ENCODE measurements at regions not wholly inside any gene's neighbourhood (a gene's known extent, or its start where the extent isn't known, plus 50 kb on each side); places are given as distances from the start of the nearest gene placed in this dataset.

DNA sequence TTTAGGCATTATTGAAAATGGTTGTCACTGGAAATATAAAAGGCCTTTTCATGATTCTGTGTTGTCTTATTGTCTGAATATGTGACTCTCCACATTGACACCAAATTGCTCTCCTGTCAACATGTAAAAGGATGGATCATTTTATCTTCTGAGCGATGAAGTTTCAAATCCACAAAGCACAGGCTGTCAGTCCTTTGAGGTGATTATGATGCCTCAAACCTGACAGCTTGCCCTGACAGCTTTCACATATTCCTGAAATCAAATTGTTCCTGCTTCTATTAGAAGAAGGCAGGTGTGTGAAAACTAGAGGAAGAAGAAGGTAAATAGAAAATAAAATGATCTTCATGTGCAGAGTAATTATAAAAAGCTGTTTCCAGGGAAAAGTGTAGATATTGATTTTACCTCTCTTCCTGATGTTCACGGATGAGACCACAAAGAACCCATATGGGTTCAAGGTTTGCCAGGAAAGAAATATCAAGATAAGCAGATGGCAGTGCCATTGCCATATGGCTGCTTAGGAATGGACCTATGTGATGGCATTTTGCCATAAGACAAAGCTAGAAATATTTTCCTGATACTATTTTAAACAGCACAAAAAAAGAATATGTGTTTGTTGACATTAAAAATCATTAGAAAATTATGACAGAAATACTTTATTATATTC, 1006.3 kb upstream of the AGA start:
- DNase-seq = no peak

DNA sequence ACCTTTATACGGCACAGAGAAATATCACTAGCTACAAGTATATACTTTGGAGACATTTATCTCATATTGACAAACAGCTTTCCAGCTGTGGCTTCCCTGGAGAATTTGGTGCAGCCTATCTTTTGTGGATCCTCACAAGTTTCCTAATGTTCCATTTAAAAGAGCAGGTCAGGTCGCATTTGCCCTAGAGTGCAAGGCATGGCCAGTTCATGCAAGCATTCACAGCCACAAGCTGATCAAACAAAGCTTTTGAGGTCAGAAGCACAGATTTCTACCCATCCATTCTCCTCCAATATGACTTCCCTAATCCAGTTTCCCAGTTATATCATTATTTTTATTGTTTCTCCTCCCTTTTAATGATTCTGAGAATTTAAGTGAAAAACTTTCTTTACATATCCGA, 1008.4 kb upstream of the AGA start:
- DNase-seq = no peak

DNA sequence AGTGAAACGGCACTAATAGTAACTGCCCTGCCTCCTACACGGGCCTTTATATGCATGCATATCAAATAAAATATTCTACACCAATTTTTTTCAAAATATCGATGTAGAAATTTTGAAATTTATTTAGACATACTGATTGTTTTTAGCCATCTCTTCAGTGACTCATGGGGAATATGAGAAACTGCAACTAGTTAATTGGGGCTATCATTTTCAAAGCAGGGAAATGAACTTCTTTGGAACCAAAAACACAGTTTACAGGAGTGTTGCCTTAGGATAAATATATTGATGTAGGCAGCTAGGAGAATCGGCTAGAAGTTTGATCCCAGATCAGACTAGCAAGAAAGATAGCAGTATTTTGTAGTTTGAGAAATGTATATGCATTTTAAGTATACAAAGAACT, 1010.8 kb upstream of the AGA start:
- no peak for DNase-seq

DNA sequence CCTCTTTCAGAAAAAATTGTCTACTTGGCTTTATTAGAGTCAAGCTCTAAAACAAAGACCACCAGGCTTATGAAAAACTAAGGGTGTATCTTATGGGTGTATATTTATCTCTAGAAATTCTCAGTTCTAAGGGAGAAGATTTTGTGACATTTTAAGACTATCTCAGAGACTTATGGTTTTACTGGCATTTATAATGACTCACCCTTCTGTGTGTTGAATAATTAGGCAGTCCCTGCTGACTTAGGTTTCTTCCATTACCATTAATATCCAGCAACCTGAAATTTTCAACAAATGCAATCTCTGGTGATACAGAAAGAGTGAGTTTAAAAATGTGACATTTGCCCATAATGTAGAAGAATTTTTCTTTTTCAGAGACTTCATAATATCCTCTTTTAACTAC, 1015.0 kb upstream of the AGA start:
- DNase-seq = no peak

DNA sequence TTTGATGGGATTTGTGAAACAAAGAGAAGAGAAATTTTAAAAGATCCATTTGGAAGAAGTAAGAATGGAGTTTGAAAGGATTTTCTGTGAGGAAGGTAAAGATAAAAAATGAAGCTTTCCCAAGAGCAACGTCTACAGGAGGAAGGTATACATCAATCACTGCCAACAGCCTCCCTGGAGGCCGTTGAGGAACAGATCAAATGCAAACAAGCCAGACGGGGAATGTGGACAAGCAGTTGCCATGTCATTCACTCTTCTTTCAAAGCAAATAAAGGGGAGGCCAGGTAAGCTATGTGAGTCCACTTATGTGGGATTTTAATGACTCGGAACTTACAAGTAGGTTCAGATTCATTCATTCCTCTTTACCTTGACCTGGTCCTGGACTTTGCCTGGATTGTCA, 1020.5 kb upstream of the AGA start:
- DNase-seq = no peak

DNA sequence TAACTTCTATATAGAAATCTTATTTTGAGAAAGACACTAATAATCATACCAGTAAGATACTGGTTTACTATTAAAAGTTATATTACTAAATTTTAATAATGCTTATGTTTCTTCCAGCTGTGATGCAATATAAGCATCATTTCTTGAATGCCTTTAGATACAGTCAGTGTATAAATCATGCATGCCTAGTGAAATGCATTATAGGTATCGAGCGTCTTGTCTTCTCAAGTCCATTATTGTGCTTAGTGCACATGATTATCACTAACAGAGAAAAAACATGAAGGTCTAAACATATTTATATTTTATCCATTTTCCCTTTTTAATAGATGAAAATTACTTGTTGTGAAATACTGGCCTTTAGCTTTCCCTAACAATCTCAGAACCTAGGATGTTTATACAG, 1021.5 kb upstream of the AGA start:
- DNase-seq = no peak

DNA sequence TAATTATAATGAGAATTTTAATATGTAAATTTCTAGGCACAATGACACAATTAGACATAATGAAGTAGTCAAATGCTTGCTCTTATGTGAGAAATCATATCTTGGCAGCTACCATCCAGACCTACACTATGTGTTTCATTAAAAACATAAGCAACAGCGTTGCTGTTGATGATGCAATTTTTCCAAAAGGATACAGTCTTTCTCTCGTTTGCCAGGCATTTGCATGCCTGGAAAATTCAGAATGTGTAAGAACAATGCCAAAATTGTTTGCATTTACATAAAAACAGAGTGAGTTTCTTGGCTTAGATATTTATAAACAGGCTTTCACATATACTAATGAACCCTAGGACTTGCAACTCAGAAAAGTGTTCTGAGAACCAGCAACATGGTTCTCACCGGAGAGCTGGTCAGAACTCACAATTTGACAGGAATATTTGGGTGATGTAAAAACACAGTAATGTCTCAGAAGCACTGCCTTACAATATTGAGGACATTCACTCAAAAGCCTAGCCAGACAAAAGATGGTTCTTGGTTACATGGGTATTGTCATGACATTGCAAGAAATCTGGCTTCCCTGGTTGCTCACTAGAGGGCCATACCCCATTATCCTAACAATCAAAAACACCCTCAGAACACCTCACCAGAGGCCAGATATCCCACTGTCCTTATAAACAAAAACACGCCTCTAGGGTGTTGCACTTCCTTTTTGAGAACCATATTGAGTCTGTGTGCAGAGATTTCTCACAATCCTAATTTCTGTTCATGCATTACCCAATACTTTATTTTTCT, 1029.0 kb upstream of the AGA start:
- no peak for DNase-seq

DNA sequence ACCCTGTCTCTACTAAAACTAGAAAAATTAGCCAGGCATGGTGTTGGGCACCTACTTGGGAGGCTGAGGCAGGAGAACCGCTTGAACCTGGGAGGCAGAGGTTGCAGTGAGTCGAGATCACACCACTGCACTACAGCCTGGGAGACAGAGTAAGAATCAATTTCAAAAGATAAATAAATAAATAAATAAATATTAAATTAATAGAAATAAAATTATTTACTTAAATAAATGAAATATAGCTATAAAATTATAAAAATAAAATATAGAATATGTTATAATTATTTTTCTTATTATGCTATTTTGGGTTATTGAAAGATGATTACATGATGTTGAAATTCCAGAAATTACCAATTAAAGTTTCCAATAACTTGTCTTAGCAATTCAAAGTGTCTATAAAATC, 1029.8 kb upstream of the AGA start:
- DNase-seq = no peak

DNA sequence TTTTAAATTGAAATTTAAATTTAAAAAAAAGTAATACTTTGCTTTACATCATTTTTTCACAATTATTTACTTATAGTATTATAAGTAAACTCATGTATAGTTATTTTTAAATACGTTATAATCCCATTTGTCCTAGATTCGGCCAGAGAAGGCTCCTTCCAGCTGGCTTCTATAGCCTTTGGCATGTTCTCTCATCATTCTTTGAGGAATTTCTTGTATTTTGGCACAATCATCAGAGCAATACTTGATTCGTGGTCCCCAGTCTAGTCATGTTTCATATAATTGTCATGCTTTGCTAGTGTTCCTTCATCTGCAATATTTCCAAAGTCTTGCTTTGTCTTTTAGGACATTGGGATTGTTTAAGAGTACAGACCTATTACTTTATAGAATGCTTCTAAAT, 1037.9 kb upstream of the AGA start:
- DNase-seq = no peak

DNA sequence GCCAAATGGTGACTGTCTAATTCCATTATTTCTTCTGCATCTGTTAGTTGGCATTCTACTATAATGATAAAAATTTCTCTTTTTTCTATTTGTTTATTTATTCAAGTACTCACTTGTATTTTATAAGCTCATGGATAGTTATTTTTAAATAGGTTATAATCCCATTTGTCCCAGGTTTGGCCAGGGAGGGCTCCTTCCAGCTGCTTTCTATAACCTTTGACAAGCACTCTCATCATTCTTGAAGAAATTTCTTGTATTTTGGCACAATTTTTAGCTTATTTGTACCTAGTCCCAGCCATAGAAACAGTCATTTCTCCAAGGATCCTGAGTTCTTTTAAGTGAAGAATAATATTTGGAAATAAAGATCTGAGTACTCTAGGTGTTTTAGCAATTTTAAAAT, 1038.6 kb upstream of the AGA start:
- DNase-seq = no peak

DNA sequence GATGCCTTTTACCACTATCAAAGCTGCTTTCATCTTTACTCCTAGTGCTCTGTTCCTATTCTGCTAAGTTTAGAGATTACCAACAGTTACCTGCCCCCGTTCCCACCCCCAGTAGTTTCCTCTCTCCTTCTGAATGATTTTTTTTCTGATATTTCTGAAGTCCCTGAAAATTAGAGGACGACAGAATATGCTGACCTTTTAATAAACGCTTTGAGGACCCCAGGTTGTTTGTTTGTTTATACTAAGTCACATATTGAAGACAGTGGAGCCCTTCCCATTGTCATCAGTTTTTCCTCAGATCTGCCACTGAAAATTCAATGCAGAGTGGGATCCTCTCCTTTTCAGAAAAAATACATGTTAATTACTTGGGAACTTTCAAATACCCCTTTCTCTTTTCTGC, 1039.3 kb upstream of the AGA start:
- no peak for DNase-seq

DNA sequence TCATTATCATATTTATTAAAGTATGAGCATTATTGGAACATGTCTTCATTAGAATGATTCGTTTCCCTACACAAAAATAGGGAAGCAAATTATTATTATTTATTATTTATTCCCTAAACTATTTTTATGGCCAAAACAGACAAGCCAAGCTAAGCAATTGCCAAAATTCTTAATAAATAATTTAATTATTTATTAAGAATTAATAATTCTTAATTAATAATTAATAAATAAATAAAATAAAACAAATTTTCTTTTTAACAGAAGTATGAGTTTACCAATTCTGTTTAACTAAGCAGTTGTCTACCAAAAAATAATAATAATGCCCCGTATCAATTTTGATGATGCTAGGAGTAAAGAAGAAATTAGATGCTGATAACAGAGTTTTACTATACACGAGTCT, 1080.8 kb upstream of the AGA start:
- no peak for DNase-seq

DNA sequence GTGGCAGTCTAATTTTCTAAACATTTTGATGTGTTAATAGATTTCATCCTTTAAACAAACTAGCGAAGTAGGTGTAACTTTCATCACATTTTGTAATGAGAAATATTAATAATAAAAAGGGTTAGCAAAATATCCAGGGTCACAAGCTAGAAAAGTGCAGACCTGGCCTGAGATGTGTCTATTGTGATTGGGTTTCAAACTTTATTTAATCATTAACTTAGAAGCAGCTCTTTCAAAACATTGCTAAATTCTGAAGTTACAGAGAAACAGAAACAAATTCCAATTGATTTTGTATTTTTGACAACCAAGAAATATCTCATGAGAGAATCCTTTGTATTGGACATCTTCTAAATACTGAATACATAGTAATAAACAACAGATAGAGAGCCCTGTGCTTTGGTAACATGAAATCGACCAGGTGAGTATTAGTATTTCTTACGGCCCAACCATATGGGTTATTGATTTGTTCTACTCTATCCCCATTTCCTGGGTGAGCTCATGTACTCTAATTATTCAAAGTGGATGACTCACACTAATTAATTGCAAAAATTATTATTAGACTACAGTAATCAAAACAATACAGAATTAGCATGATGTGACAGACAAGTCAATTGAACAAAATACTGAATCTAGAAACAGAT, 1093.8 kb upstream of the AGA start:
- DNase-seq = no peak

DNA sequence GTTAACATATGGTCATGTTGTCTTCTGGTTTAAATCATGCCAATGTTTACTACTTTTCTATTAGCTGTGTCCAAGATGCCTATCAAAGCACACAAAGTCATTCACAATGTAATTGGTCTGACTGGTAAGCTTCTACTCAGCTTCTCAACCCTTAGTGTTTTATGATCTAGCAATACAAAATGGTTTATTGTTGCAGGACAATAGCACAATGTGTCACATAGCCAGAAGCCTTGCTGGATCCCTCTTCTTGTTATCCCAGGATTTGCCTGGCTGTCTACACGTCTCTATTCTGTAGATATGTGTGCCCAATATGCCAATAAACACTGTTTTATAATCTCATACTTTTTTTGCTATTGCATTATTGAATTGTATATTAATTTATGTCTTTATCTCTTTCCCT, 1111.0 kb upstream of the AGA start:
- no peak for DNase-seq

DNA sequence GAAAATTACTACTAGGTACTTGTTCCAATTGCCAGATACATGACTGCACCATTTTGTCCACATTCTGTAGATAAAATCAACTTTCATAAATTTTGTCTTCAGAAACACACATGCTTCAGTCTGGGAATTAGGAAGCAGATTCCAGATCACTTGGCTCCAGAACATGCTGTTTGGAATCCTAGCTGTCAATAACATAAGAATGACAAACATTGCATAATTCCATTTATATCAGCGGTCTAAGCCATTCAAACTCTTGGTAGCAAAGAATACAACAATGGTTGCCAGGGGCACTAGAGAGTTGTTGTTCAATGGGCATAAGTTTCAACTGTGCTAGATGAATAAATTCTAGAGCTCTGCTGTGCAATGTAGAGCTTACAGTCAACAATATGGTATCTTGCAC, 1112.1 kb upstream of the AGA start:
- no peak for DNase-seq

DNA sequence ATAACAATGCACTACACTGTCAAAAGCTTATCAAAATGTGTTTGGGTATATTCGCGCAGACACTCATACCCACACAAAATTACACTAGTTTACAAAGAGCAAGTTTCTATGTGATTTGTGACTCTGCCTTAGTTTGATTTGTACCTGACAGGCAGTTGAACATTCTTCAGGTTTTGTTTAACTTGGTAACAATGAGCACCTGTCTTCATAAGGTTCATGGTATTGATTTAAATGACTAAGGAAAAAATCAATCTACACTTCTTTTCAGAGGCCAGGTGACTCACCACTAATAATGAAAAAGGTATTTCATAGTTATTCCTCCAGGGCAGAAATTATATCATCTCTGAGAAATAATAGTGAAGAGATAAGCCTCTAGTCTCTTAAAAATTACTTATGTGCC, 1114.6 kb upstream of the AGA start:
- no peak for DNase-seq

DNA sequence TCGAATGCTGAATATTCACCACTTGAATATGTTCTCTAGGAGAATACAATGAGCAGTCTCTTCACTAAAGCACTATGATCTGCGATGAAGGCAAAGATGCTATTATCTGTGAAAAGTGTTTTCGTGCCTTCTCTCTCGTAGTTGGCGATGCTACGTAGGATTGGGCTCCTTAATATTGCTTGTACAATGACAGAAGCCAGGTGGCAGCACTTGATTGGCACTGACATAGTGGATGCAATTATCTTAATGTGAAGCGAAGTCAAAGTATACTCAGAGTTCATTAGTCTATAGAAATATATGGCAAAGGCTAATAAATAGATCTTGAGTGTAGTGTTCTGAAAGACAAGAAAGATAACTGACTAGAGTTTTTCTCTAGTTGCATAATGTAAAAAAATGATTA, 1135.7 kb upstream of the AGA start:
- DNase-seq = no peak

DNA sequence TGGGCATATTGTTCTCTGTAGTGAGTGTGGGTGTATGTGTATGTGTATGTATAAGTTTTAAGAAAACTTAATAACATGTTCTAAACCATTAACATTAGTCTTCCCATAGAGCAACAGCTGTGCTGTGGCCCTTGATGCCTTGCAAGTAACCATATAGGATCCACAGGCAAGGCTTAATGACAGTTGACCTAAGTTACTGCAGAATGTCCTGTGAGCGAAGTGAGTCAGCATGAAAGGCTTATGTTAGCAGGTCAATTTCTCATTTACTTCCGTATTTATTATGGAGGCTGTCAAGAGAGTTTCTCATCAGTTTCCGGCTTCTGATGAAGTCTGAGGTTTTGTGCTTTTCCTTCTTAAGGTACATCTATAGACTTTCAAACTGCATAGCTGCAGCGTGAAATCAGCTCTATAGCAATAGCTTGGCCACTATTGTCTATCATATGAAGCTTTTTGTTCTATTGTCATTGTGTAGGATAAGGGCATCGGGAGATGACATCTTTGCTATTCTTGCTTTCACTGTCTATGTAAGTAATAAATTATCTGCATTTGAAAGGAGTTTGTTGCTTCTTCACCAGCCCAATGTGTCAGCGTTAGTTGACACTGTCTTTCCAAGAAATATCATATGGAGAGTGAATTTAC, 1153.4 kb upstream of the AGA start:
- DNase-seq = no peak

DNA sequence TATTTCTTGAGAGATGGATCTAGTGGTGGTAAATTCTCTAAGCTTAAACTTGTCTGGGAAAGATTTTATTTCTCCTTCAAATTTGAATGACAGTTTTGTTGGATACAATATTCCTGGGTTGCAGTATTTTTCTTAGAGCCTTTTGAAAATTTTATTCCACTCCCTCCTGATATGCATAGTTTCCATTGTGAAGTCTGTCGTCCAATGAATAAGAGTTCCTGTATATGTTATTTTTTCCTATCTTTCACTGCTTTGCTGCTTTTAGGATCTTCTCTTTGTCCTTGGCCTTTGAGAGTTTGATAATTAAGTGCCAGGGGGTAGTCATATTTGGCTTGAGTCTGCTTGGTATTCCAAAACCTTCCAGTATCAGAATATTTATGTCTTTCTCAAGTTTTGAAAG, 1156.4 kb upstream of the AGA start:
- DNase-seq = no peak

DNA sequence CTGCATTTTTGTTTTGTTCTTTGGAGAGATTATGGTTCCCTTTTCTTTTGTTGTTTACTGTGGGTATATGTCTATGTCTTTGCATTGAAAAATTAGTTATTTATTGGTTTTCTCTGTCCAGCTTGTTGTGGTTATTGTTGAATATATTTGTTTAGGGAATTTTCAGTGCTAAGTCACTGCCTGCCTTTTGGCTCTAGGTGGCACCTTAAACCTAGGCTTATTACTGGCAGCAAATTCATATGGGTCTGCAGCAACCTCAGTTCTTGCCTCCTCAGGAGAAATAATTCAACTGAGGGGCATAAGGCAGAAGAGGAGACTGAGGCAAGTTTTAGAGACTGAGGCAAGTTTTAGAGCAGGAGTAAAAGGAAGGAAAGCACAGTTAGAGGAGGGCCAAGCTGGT, 1157.3 kb upstream of the AGA start:
- DNase-seq = no peak

DNA sequence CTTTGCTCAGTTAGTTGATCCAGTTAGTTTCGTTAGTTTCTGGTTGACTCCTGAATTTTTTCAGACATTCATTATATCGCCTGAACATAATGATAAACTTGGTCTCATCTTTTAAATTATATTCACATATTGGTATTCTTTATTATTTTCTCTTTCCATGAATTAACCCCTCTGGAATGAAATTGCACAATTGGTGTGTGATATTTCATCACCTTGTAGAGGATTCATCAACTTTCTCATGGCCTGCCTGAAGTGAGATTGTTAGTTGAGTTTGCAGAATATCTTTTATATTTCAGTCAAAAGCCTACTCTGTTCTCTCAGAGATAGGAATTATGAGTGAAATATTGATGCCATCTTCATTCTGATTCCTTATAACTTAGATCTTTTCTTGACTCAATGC, 1160.6 kb upstream of the AGA start:
- DNase-seq = no peak

DNA sequence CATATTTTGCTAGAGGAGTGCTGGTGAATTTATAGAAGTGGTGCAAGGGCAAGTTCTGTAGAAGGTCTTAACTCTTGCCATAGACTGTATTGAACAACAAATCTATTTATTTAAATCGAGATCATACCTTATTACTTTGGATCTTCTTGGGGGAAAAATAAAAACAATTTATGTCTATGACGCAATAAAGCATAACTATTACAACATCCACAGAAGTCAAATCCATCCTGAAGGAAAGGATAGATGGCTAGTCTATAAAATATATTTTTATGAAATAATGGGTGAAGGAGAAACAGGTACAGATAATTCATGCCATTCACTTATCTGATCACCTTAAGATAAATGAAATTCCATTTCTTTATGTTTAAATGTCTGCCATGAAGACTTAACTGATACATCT, 1168.8 kb upstream of the AGA start:
- no peak for DNase-seq

DNA sequence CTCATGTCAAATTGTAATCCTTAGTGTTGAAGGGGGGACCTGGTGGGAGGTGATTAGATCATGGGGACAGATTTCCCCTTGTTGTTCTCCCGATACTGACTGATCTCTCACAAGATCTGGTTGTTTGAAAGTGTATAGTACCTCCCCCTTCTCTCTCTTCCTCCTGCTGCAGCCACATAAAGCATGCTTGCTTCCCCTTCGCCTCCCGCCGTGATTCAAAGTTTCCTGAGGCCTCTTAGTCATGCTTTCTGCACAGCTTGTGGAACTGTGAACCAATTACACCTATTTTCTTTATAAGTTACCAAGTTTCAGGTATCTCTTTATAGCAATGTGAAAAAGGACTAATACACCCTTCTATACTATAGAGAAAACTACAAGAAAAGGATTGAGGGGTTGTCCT, 1170.5 kb upstream of the AGA start:
- DNase-seq = no peak

DNA sequence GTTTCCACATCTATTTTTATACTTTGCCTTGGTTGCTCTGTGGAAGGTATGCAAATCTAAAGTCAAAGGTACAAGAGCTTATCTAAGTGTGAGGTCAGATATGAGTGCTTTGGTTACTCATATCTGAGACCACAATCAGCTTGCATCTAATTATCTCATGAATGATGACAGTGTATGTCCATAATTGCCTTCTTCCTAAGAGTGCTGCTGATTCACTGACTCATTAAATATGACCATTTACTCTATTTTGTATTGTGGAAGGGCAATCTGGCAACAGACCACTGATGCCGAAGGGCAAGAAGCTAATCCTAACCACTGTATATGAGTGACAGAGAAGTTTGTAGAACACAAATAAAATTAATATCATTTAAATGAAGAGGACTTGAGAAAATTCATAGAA, 1190.2 kb upstream of the AGA start:
- DNase-seq = no peak
